Kidney (tissue), 13 donors: ENCODE measurements at regions not wholly inside any gene's neighbourhood (a gene's known extent, or its start where the extent isn't known, plus 50 kb on each side); places are given as distances from the start of the nearest gene placed in this dataset.

Experiments
- DNase-seq, 5 donors: peaks; one replicate each; pipeline ENCODE4 v3.0.0-alpha.2; 2013 to 2020
- FAIRE-seq: peaks from 2 replicates; lab custom pipeline; 2012; peaks lifted over from hg19 to GRCh38; lab: Jason Lieb, UNC
- H3K27ac ChIP-seq, 2 donors: one replicate each; pipeline ENCODE4 v1.7.0; 2013; ENCODE audit warnings: low read depth in 2 of 2, low read length in 2 of 2, inconsistent platforms in 1 of 2
- H3K27me3 ChIP-seq: one replicate; pipeline ENCODE4 v1.7.1; 2013; ENCODE audit warnings: low read length, inconsistent platforms; ENCODE audit not compliant: control insufficient read depth, insufficient read depth
- H3K36me3 ChIP-seq, 3 donors: one replicate each; pipeline versions ENCODE4 v1.7.0 to v1.7.1; 2013; ENCODE audit warnings: low read length in 3 of 3, control low read depth in 1 of 3, inconsistent platforms in 1 of 3; ENCODE audit not compliant: insufficient read depth in 3 of 3, control insufficient read depth in 2 of 3
- H3K4me1 ChIP-seq, 3 donors: one replicate each; pipeline versions ENCODE4 v1.7.0 to v1.7.1; 2013; ENCODE audit warnings: low read length in 3 of 3, inconsistent platforms in 1 of 3, low read depth in 1 of 3; ENCODE audit not compliant: control insufficient read depth in 2 of 3, insufficient read depth in 2 of 3
- H3K4me3 ChIP-seq, 3 donors: one replicate each; pipeline versions ENCODE4 v1.7.0 to v1.8.1; 2013; ENCODE audit warnings: low read length in 3 of 3, control low read depth in 1 of 3, inconsistent platforms in 1 of 3
- H3K9ac ChIP-seq, 3 donors: one replicate each; pipeline versions ENCODE4 v1.7.0 to v1.7.1; 2013; ENCODE audit warnings: low read length in 3 of 3, control low read depth in 1 of 3, inconsistent platforms in 1 of 3
- H3K9me3 ChIP-seq, 3 donors: one replicate each; pipeline versions ENCODE4 v1.7.0 to v1.7.1; 2013; ENCODE audit warnings: low read length in 3 of 3, control low read depth in 1 of 3, inconsistent platforms in 1 of 3; ENCODE audit not compliant: control insufficient read depth in 2 of 3, insufficient read depth in 1 of 3
- intact Hi-C: fragments of 100-400 bp; cut with DNase I; formaldehyde crosslinking; loops from one replicate; pipeline ENCODE4 v1.11.1; 2022
- TF ChIP-seq, protein P1 (sequence below): IDR thresholded peaks from 3 replicates; pipeline ENCODE4 v1.5.1; 2012; ENCODE audit warnings: mild to moderate bottlenecking, moderate library complexity, borderline replicate concordance; ENCODE audit not compliant: insufficient read depth; ENCODE audit errors: extremely low read depth
- donor health status: control.
- donor health status: control.
- donor health status: control.
- donor health status: control.
- donor health status: control.
- donor health status: DM: yes; HTN: yes; CAD: no.
- donor health status: Normal renal cell carcinoma (clear cell type).

GRCh38 chr11:30171661-30172060 is 59.2 kb upstream of the FSHB start:
- no peaks in the 10 kb centered on the region for H3K27me3 ChIP-seq
- no peaks in the 10 kb centered on the region for H3K9me3 ChIP-seq
- H3K27ac ChIP-seq: no peak overlapping the region
- H3K4me1 ChIP-seq: no peaks in the 10 kb centered on the region
- no peaks in the 10 kb centered on the region for H3K36me3 ChIP-seq
- FAIRE-seq: no peak
- H3K4me3 ChIP-seq: no peak overlapping the region
- DNase-seq: no peak
- intact Hi-C loops: no loop called here
- no peak overlapping the region for H3K9ac ChIP-seq
- TF ChIP-seq, protein P1, sequence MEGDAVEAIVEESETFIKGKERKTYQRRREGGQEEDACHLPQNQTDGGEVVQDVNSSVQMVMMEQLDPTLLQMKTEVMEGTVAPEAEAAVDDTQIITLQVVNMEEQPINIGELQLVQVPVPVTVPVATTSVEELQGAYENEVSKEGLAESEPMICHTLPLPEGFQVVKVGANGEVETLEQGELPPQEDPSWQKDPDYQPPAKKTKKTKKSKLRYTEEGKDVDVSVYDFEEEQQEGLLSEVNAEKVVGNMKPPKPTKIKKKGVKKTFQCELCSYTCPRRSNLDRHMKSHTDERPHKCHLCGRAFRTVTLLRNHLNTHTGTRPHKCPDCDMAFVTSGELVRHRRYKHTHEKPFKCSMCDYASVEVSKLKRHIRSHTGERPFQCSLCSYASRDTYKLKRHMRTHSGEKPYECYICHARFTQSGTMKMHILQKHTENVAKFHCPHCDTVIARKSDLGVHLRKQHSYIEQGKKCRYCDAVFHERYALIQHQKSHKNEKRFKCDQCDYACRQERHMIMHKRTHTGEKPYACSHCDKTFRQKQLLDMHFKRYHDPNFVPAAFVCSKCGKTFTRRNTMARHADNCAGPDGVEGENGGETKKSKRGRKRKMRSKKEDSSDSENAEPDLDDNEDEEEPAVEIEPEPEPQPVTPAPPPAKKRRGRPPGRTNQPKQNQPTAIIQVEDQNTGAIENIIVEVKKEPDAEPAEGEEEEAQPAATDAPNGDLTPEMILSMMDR: no peak

DNA sequence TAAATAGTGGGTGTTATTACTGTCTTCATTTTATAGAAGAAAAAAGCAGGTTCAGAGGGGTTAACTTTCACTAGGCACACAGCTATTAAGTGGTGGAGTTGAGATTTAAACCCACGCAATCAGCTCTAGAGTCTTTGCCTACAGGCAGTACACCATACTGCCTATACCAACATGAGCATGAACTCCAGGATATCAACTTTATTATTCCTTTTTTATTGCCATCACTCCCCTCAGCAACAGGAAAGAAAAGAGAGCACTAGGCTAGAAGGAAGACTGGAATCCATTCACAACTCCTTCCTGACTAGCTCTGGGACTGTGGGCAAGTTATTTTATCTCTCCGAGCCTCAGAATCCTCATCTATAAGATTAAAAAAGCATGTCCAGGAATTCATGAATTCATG is 58.7 kb upstream of the FSHB start:
- no peak for FAIRE-seq
- H3K4me1 ChIP-seq: no peaks in the 10 kb centered on the region
- no peak for DNase-seq
- intact Hi-C loops: no loop called here
- no peak overlapping the region for H3K27ac ChIP-seq
- no peaks in the 10 kb centered on the region for H3K36me3 ChIP-seq
- no peak overlapping the region for H3K4me3 ChIP-seq
- H3K9me3 ChIP-seq: no peaks in the 10 kb centered on the region
- no peaks in the 10 kb centered on the region for H3K27me3 ChIP-seq
- H3K9ac ChIP-seq: no peak overlapping the region
- TF ChIP-seq, protein P1: no peak

DNA sequence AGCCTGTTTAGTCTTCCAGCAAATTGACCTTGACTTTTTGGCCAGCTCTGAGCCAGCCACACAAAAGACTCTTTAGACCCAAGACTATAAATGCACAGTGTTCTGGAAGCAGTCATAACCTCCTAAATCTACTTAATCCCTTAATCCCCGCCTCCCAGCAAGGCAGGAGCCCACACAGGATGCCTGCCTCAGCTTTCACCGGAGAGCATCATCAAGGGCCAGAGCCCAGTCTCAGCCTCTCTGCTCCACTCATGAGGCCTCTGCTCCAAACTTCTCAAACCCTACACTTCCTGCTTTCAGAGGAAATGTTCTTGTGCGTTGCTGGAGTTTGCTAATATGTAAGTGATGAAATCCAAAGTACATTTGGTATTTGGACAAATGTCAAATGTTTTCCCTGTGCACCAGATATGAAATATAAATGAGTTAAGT is 57.9 kb upstream of the FSHB start:
- Histone ChIP-seq H3K4me1 (no peaks in the 10 kb centered on the region), H3K27ac (no peak overlapping the region), H3K27me3 (no peaks in the 10 kb centered on the region), H3K9ac (no peak overlapping the region), H3K9me3 (no peaks in the 10 kb centered on the region), H3K36me3 (no peaks in the 10 kb centered on the region), H3K4me3 (no peak overlapping the region)
- DNase-seq: no peak
- intact Hi-C loops: no loop called here
- FAIRE-seq: no peak
- TF ChIP-seq, protein P1: no peak

DNA sequence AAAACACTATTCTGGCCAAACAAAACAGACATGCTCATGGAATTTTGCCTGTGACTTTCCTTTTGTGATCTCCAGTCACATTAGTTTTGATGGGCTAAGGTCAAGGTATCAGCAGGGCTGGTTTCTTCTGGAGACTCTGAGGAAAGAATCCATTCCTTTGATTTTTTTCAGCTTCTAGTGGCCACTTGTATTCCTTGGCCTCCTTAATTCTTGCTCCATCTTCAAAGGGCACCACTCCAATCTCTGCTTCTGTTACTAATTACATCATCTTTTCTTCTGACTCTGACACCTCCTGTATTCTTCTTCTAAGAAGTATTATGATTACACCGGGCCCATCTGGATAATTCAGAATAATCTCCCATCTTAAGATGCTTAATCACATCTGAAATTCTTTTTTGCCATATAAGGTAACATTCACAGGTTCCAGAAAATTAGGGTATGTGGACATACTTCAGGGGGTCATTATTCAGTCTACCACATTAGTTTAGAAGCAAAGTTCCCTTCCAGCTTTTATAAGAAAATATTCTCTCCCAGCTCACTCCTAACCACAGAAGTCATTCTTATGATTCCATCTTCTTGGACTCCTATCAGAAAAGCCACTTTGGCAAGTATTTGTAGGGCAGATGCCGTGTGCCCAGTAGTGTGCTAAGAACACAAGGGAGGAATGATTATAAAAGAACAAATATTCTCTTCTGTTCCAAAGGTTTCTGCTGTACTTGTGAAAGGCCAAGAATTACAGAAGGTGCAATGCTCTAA is 56.4 kb upstream of the FSHB start:
- no peaks in the 10 kb centered on the region for H3K36me3 ChIP-seq
- no peaks in the 10 kb centered on the region for H3K27me3 ChIP-seq
- no peaks in the 10 kb centered on the region for H3K4me1 ChIP-seq
- no peak overlapping the region for H3K27ac ChIP-seq
- intact Hi-C loops: no loop called here
- H3K4me3 ChIP-seq: no peak overlapping the region
- TF ChIP-seq, protein P1: no peak
- DNase-seq (no peak), FAIRE-seq (no peak)
- no peak overlapping the region for H3K9ac ChIP-seq
- no peaks in the 10 kb centered on the region for H3K9me3 ChIP-seq
